K562 (cell line): ENCODE measurements at regions not wholly inside any gene's neighbourhood (a gene's known extent, or its start where the extent isn't known, plus 50 kb on each side); places are given as distances from the start of the nearest gene placed in this dataset.

Experiments used
- ATAC-seq: fragments of 200-7000 bp; cut with Tn5 transposase; 3 replicates; pipeline ENCODE4 v1.9.1; 2020; ENCODE audit warnings: moderate library complexity
- BruUV-seq: library from RNA; stranded (reverse); fragments of 400-500 nt; replicated peaks from 2 replicates; lab custom pipeline; 2021; lab: Mats Ljungman, UMichigan
- CTCF ChIA-PET: fragments of 300-600 bp; formaldehyde crosslinking; extraction: SDS; loops from one replicate; lab custom pipeline; 2021; ENCODE audit warnings: low intra/inter-chr PET ratio; lab: Yijun Ruan, JAX
- POLR2A ChIA-PET: fragments of 300-600, 350-650 bp; sonication (Branson Sonifier 250); formaldehyde crosslinking; extraction: SDS; loops from one replicate; lab custom pipeline; 2021; ENCODE audit warnings: antibody characterized with exemption, inconsistent platforms; lab: Yijun Ruan, JAX
- DNase-seq, 4 experiments: peaks; one replicate each; pipeline versions ENCODE4 v3.0.0 to v3.0.0-alpha.2; 2011 to 2018; ENCODE audit warnings: low spot score in 3 of 4, mixed read lengths in 3 of 4; ENCODE audit errors: extremely low read depth in 1 of 4
- FAIRE-seq: peaks from 2 replicates; lab custom pipeline; 2011; peaks lifted over from hg19 to GRCh38; lab: Jason Lieb, UNC
- H2AFZ ChIP-seq: 2 replicates; pipeline ENCODE4 v1.6.0; 2011; ENCODE audit warnings: low read depth, low read length, control low read depth, inconsistent platforms
- H3K27ac ChIP-seq: fragments of 200-600 bp; 3 replicates; pipeline ENCODE4 v1.8.0; 2011; ENCODE audit warnings: low read depth, mild to moderate bottlenecking, control low read depth, inconsistent platforms, low read length, moderate library complexity, mixed read lengths; ENCODE audit errors: extremely low read depth
- H3K27me3 ChIP-seq, 2 experiments: fragments of 300-600 bp in 1 of 2; 2 replicates in 1 of 2; 3 replicates in 1 of 2; pipeline versions ENCODE4 v1.6.0 to v1.8.0; 2011; ENCODE audit warnings: inconsistent platforms in 2 of 2, low read length in 2 of 2, mild to moderate bottlenecking in 1 of 2, mixed read lengths in 1 of 2, moderate library complexity in 1 of 2; ENCODE audit not compliant: control insufficient read depth in 2 of 2, insufficient read depth in 2 of 2
- H3K36me3 ChIP-seq: fragments of 300-600 bp; 3 replicates; pipeline ENCODE4 v1.8.0; 2011; ENCODE audit warnings: mild to moderate bottlenecking, low read length, inconsistent platforms; ENCODE audit not compliant: control insufficient read depth, insufficient read depth
- H3K4me1 ChIP-seq, 2 experiments: fragments of 200-600 bp in 1 of 2; replicated peaks in 1 of 2; 2 replicates in 1 of 2; 3 replicates in 1 of 2; pipeline versions ENCODE4 v1.5.1 to v1.8.0; 2011; ENCODE audit warnings: inconsistent platforms in 2 of 2, low read length in 2 of 2, mild to moderate bottlenecking in 1 of 2, mixed read lengths in 1 of 2, moderate library complexity in 1 of 2; ENCODE audit not compliant: control insufficient read depth in 2 of 2, insufficient read depth in 2 of 2
- H3K4me2 ChIP-seq: 2 replicates; pipeline ENCODE4 v1.6.1; 2011; ENCODE audit warnings: low read length, control low read depth, inconsistent platforms, mixed read lengths; ENCODE audit not compliant: insufficient read depth
- H3K4me3 ChIP-seq: fragments of 200-600 bp; sonication (generic), shearing (Covaris generic); 2 replicates; pipeline ENCODE4 v1.5.1; 2016; ENCODE audit warnings: control low read depth, inconsistent platforms
- H3K79me2 ChIP-seq: fragments of 200-600 bp; 3 replicates; pipeline ENCODE4 v1.8.0; 2011; ENCODE audit warnings: low read length, inconsistent platforms; ENCODE audit not compliant: control insufficient read depth, insufficient read depth
- H3K9ac ChIP-seq, 2 experiments: 2 replicates each; pipeline versions ENCODE4 v1.6.0 to v1.6.1; 2011; ENCODE audit warnings: low read depth in 2 of 2, low read length in 2 of 2, control low read depth in 1 of 2, inconsistent platforms in 1 of 2, mild to moderate bottlenecking in 1 of 2, mixed read lengths in 1 of 2; ENCODE audit not compliant: insufficient read depth in 1 of 2
- H3K9me1 ChIP-seq: one replicate; pipeline ENCODE4 v1.6.0; 2011; ENCODE audit warnings: inconsistent platforms, mild to moderate bottlenecking, low read length, moderate library complexity; ENCODE audit not compliant: control insufficient read depth, insufficient read depth
- H3K9me3 ChIP-seq: replicated peaks from 2 replicates; pipeline ENCODE4 v1.5.1; 2011; ENCODE audit warnings: low read depth, low read length, inconsistent platforms; ENCODE audit not compliant: control insufficient read depth, insufficient read depth
- H4K20me1 ChIP-seq: replicated peaks from 2 replicates; pipeline ENCODE4 v1.6.1; 2011; ENCODE audit warnings: low read length, inconsistent platforms, mixed read lengths; ENCODE audit not compliant: control insufficient read depth, insufficient read depth
- ATF6 ChIP-seq: sonication (generic); formaldehyde crosslinking; IDR thresholded peaks from 2 replicates; pipeline ENCODE4 v1.4.0; 2020; ENCODE audit warnings: mild to moderate bottlenecking, missing genetic modification reagents
- ELK3 ChIP-seq: fragments of 450-650 bp; formaldehyde crosslinking; IDR thresholded peaks from 2 replicates; pipeline ENCODE4 v1.4.0; 2020; ENCODE audit warnings: mild to moderate bottlenecking
- HMG20A ChIP-seq: fragments of 450-650 bp; formaldehyde crosslinking; conservative IDR thresholded peaks from 2 replicates; pipeline ENCODE4 v1.4.0; 2020; ENCODE audit warnings: mild to moderate bottlenecking, mixed read lengths
- HMGXB4 ChIP-seq: sonication (generic); formaldehyde crosslinking; IDR thresholded peaks from 2 replicates; pipeline ENCODE4 v1.8.1; 2023; ENCODE audit warnings: mild to moderate bottlenecking, missing genetic modification reagents
- KAT8 ChIP-seq: fragments of 450-650 bp; IDR thresholded peaks from 2 replicates; pipeline ENCODE4 v1.6.1; 2016; ENCODE audit warnings: low read depth, mild to moderate bottlenecking
- MIER1 ChIP-seq: fragments of 450-650 bp; IDR thresholded peaks from 2 replicates; pipeline ENCODE4 v1.6.1; 2016; ENCODE audit warnings: antibody characterized with exemption, mild to moderate bottlenecking, low read depth
- MXD1 ChIP-seq: fragments of 250-450 bp; sonication (Bioruptor Pico); IDR thresholded peaks from 2 replicates; pipeline ENCODE4 v1.8.0; 2021; ENCODE audit warnings: borderline replicate concordance, mild to moderate bottlenecking, moderate library complexity; ENCODE audit not compliant: poor library complexity, severe bottlenecking
- PHF21A ChIP-seq: fragments of 450-650 bp; IDR thresholded peaks from 2 replicates; pipeline ENCODE4 v1.6.1; 2017; ENCODE audit warnings: low read depth, borderline replicate concordance
- TRIM28 ChIP-seq: fragments of 450-650 bp; IDR thresholded peaks from 2 replicates; pipeline ENCODE4 v1.6.1; 2017
- WGBS: fragments of 100-300 bp; shearing (Covaris generic); methylation state at CpG from one replicate; pipeline ENCODE4 v1.1.6; 2016; ENCODE audit warnings: low coverage, mixed read lengths; ENCODE audit not compliant: insufficient coverage; ENCODE audit errors: missing lambda C conversion rate; 5-methylcytosine and 5-hydroxymethylcytosine counted together
- in situ Hi-C: fragments of 300-500 bp; cut with MboI; formaldehyde crosslinking; loops from 4 replicates; pipeline ENCODE4 v1.15.0; 2018; ENCODE audit warnings: inconsistent platforms, mixed read lengths
- intact Hi-C: fragments of 100-400 bp; cut with micrococcal nuclease; formaldehyde crosslinking; loops from 2 replicates; pipeline ENCODE4 v1.14.2; 2022
- TF ChIP-seq, protein P1 (sequence below): sonication (generic); formaldehyde crosslinking; IDR thresholded peaks from 2 replicates; pipeline ENCODE4 v1.8.0; 2023; ENCODE audit warnings: mild to moderate bottlenecking, missing genetic modification reagents

DNA sequence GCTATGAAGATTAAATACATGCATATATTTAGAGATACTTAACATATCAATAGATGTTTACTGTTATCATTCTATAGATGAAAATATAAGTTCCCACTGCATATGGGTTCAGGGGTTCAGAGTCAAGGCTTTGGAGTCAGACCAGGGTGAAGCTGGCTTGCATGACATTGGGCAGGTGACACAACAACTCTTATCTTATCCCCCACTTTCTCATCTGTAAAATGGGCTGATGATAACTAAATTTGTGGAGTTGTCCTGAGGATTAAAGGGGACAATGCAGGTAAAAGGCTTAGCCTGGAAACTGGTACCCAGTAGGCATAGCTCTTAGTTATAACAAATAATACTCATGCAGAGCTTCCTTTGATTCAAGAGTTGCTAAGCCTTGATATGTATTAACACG, 72.6 kb upstream of the BRINP1 start:
- no peak for ATAC-seq
- Histone ChIP-seq H3K27me3 (no peaks in the 10 kb centered on the region), H3K4me3 (no peak overlapping the region), H3K27ac (no peak overlapping the region), H3K4me2 (no peak overlapping the region), H3K9me1 (no peaks in the 10 kb centered on the region), H3K4me1 (no peaks in the 10 kb centered on the region), H4K20me1 (no peaks in the 10 kb centered on the region), H3K9ac (no peak overlapping the region), H3K79me2 (no peaks in the 10 kb centered on the region), H3K36me3 (no peaks in the 10 kb centered on the region), H2AFZ (no peak overlapping the region), H3K9me3 (no peaks in the 10 kb centered on the region; the same call in 1 of the 2 replicates)
- CTCF ChIA-PET: no interaction called here
- no peak for DNase-seq
- POLR2A ChIA-PET: no interaction called here
- intact Hi-C loops: no loop called here
- 0% methylated on average over 1 of the region's 1 CpG for WGBS
- in situ Hi-C loops: no loop called here
- no TSS peak for BruUV-seq
- FAIRE-seq: no peak
- TF ChIP-seq ELK3 (CRISPR knock-in tag): no peak
- no peak for TF ChIP-seq HMGXB4 (CRISPR knock-in tag)

- CTCF ChIA-PET: no interaction called here
- Histone ChIP-seq H3K36me3 (no peaks in the 10 kb centered on the region), H3K79me2 (no peaks in the 10 kb centered on the region), H3K4me2 (no peak overlapping the region), H4K20me1 (no peaks in the 10 kb centered on the region), H3K27me3 (no peaks in the 10 kb centered on the region), H3K9me1 (no peaks in the 10 kb centered on the region), H3K27ac (no peak overlapping the region), H3K9me3 (no peaks in the 10 kb centered on the region; the same call in 1 of the 2 replicates), H3K4me1 (no peaks in the 10 kb centered on the region), H3K9ac (no peak overlapping the region), H2AFZ (no peak overlapping the region), H3K4me3 (no peak overlapping the region)
- no TSS peak for BruUV-seq
- FAIRE-seq (no peak), ATAC-seq (no peak), DNase-seq (no peak)
- POLR2A ChIA-PET: no interaction called here
- intact Hi-C loops (no loop called here), in situ Hi-C loops (no loop called here)
- WGBS: 3% methylated on average over 2 of the region's 2 CpGs
- no peak for TF ChIP-seq MXD1 (CRISPR knock-in tag)
- TF ChIP-seq KAT8: no peak
- TF ChIP-seq HMG20A (CRISPR knock-in tag): no peak
- no peak for TF ChIP-seq PHF21A
- no peak for TF ChIP-seq TRIM28
- no peak for TF ChIP-seq MIER1
- no peak for TF ChIP-seq ATF6 (CRISPR knock-in tag)
- TF ChIP-seq, protein P1, sequence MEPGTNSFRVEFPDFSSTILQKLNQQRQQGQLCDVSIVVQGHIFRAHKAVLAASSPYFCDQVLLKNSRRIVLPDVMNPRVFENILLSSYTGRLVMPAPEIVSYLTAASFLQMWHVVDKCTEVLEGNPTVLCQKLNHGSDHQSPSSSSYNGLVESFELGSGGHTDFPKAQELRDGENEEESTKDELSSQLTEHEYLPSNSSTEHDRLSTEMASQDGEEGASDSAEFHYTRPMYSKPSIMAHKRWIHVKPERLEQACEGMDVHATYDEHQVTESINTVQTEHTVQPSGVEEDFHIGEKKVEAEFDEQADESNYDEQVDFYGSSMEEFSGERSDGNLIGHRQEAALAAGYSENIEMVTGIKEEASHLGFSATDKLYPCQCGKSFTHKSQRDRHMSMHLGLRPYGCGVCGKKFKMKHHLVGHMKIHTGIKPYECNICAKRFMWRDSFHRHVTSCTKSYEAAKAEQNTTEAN: no peak
Observed at GRCh38 chr9:119441338-119441737, 72.1 kb upstream of the BRINP1 start.
